Small intestine (tissue), 7 donors: ENCODE measurements at regions not wholly inside any gene's neighbourhood (a gene's known extent, or its start where the extent isn't known, plus 50 kb on each side); places are given as distances from the start of the nearest gene placed in this dataset.
"Not testable (repeated sequence)": the region's sequence is repeated elsewhere in the genome, so short reads cannot be mapped to it uniquely, and the experiment has no call there.

Experiments
- DNase-seq, 2 donors: peaks; one replicate each; pipeline versions ENCODE4 v3.0.0 to v3.0.0-alpha.2; 2013
- FAIRE-seq: peaks from 2 replicates; lab custom pipeline; 2012; peaks lifted over from hg19 to GRCh38; lab: Jason Lieb, UNC
- H3K27ac ChIP-seq, 3 donors: one replicate each; pipeline ENCODE4 v1.5.1; 2013; ENCODE audit warnings: low read length in 2 of 3, mild to moderate bottlenecking in 2 of 3, control low read depth in 1 of 3, inconsistent platforms in 1 of 3, low read depth in 1 of 3, moderate library complexity in 1 of 3
- H3K27me3 ChIP-seq, 3 donors: one replicate each; pipeline ENCODE4 v1.6.1; 2013; ENCODE audit warnings: low read length in 3 of 3, inconsistent platforms in 1 of 3; ENCODE audit not compliant: control insufficient read depth in 3 of 3, insufficient read depth in 3 of 3
- H3K36me3 ChIP-seq, 3 donors: one replicate each; pipeline ENCODE4 v1.6.1; 2013; ENCODE audit warnings: low read length in 3 of 3, inconsistent platforms in 1 of 3, low read depth in 1 of 3, mild to moderate bottlenecking in 1 of 3, moderate library complexity in 1 of 3; ENCODE audit not compliant: control insufficient read depth in 3 of 3, insufficient read depth in 2 of 3
- H3K4me1 ChIP-seq, 3 donors: one replicate each; pipeline ENCODE4 v1.6.1; 2013; ENCODE audit warnings: low read length in 2 of 3, inconsistent platforms in 1 of 3, low read depth in 1 of 3, mild to moderate bottlenecking in 1 of 3, moderate library complexity in 1 of 3; ENCODE audit not compliant: control insufficient read depth in 3 of 3, insufficient read depth in 2 of 3
- H3K4me3 ChIP-seq, 3 donors: one replicate each; pipeline ENCODE4 v1.5.1; 2013; ENCODE audit warnings: low read length in 3 of 3, control low read depth in 1 of 3, inconsistent platforms in 1 of 3, low read depth in 1 of 3, mild to moderate bottlenecking in 1 of 3, moderate library complexity in 1 of 3
- H3K9me3 ChIP-seq, 2 donors: one replicate each; pipeline ENCODE4 v1.6.1; 2013; ENCODE audit warnings: low read depth in 1 of 2, low read length in 1 of 2; ENCODE audit not compliant: control insufficient read depth in 2 of 2, insufficient read depth in 1 of 2
- WGBS, 3 donors: extraction: QIAGEN DNeasy Blood & Tissue Kit; methylation state at CpG; one replicate each; pipeline ENCODE4 v1.1.7; 2013; 5-methylcytosine and 5-hydroxymethylcytosine counted together
- donor health status: healthy with polysubstance abuse.
- donor health status: control.
- donor health status: control.
- donor health status: Bipolar disorder and iron deficiency.
- donor health status: healthy.

DNA sequence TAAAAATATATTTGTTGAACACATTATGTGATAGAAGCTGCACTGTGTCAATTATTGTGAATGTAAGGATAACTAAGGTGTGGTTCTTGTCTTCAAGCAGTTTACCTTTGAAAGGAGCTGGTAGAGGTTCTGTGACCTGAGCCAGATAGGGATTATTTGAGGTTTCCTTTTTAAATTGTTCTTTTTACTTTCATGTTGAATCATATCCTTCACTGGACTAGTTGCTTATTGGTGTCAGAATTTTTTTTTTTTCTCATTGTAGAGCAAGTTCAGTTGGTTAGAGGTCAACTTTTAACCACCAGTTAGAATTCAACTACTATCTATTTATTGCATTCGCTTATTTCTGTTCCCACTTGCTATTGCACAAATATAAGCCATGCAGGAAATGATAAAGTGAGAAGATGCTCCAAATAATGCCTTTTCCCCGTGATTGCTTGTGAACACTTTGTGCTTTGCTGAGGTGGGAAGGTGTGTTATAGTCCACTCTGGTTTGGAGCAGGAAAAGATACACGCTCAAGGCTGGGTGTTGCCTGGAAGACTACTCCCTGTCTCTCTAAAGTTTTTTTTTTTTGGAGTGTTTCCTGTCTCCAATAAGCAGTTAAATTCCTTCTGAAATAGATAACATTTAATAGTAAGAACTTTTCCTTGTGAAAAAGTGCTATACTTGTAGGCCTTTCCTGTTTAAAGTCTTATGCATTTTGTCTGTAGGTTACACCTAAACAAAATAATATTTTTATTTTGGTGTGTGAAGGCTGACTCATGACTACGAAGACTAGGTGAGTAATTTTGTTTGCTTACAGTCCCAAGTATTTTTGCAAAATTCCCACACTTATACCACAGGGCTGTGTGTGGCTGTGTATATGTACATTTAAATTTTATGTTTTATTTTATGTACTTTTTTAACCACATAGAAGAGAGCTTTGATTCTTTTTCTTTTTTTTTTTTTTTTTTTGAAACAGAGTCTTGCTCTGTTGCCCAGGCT lies 83.8 kb upstream of the LCORL start:
- WGBS, 3 donors: 16 to 52% (median 30%) methylated on average over 4 of the region's 4 CpGs
- Histone ChIP-seq H3K27ac (peak overlapping the region in 2 of 3 donors; percentile 20 to 26), H3K27me3 (no peaks in the 10 kb centered on the region), H3K4me3 (no peak overlapping the region), H3K9me3 (no peaks in the 10 kb centered on the region), H3K36me3 (no peaks in the 10 kb centered on the region), H3K4me1 (peaks cover 6 to 41% (median 6%) of the 10 kb centered on the region in 3 donors)
- FAIRE-seq (no peak), DNase-seq (peak; percentile 26 to 56)

DNA sequence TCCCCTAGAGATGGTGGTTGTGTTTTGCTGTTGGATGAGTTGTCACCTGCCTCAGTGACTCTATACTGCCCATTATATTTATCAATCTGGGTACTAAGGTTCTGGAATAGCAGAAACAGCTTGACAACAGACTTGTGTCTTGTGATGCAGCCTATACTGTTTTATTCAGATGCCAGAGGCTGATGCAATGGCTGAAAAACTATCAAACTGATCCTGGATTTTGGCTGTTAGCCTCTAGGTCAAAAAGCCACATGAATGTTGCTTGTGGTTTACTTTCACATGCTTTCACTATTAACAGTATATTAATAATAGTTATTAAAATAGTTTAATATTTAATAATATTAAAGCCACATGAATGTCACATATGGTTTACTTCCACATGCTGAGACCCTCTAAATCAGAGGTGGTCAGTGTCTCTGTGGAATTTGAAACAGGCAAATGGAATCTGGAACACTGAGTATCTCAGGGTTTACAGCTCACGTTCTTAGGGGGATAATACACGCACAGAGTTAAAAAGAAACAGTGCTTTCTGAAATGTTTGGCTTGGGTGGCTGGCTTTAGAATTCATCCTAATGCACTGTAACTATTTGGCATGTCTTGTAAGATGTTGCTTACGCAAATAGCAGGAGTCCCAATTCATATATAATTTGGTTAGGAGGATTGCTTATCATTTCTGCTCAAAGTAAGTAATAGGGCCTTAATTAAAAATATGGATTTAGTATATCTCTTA lies 82.5 kb upstream of the LCORL start:
- 73 to 89% (median 86%) methylated on average over 3 of the region's 3 CpGs for WGBS, 3 donors
- FAIRE-seq: no peak
- no peak overlapping the region for H3K4me3 ChIP-seq

DNA sequence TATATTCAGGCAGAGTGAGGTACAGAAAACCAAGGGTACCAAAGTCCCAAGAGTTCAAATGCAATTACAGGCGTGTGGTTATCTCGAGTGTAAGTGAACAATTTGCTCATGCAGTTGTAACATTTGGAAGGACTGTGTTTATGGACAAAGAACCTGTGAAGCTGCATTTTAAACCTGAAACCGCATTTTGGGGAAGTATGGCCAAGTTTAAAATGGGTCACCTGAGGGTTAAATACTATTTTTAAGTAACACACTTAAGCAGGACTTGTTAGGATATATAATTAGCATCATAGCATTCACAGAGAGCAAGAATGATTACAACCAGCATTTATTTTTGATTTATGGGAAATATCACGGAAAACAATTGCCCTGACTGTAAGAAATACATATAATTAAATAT lies 79.1 kb upstream of the LCORL start:
- Histone ChIP-seq H3K9me3 (no peaks in the 10 kb centered on the region), H3K27me3 (no peaks in the 10 kb centered on the region), H3K36me3 (no peaks in the 10 kb centered on the region), H3K4me3 (no peak overlapping the region), H3K27ac (no peak overlapping the region), H3K4me1 (peaks cover 0 to 9% (median 0%) of the 10 kb centered on the region in 3 donors)
- DNase-seq (peak; percentile 20 to 42), FAIRE-seq (no peak)
- 20 to 53% (median 33%) methylated on average over 4 of the region's 4 CpGs for WGBS, 3 donors

More for the DNA sequence above, 82.5 kb upstream of the LCORL start:
- no peaks in the 10 kb centered on the region for H3K27me3 ChIP-seq
- H3K36me3 ChIP-seq: no peaks in the 10 kb centered on the region
- H3K27ac ChIP-seq: no peak overlapping the region
- no peaks in the 10 kb centered on the region for H3K9me3 ChIP-seq
- no peak for DNase-seq
- peaks cover 1 to 32% (median 4%) of the 10 kb centered on the region in 3 donors for H3K4me1 ChIP-seq

DNA sequence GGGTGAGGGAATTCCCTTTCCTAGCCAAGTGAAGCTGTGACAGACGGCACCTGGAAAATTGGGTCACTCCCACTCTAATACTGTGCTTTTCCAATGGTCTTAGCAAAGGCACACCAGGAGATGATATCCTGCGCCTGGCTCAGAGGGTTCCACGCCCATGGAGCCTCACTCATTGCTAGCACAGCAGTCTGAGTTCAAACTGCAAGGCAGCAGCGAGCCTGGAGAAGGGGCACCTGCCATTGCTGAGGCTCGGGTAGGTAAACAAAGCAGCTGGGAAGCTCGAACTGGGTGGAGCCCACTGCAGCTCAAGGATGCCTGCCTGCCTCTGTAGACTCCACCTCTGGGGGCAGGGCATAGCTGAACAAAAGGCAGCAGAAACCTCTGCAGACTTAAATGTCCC lies 68.9 kb upstream of the LCORL start:
- H3K4me1 ChIP-seq, H3K36me3 ChIP-seq, DNase-seq, H3K9me3 ChIP-seq, H3K27me3 ChIP-seq, H3K4me3 ChIP-seq, FAIRE-seq, H3K27ac ChIP-seq: not testable (repeated sequence)
- 19 to 55% (median 45%) methylated on average over 6 of the region's 6 CpGs for WGBS, 3 donors

DNA sequence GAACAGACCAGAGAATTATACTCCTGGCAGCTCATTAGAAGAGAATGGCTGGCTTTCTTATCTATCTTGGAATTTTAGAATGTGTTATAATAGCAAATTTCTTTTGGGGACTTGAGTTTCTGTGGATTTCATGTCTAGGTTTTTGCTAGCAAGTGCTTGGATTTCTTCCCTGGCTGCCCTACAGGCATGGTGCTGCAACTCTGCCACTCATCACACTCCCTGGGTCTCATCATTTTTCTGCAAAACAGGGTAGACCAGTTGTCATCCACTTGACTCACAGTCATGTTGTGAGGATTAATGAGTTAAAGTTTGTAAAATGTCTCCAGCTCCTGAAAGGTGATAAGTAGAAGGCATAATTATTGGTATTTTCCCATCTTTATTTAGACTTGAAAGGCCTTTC lies 60.7 kb upstream of the LCORL start:
- H3K4me1 ChIP-seq: peaks cover 0 to 2% (median 0%) of the 10 kb centered on the region in 3 donors
- DNase-seq (no peak), FAIRE-seq (no peak)
- H3K27ac ChIP-seq: no peak overlapping the region
- H3K9me3 ChIP-seq: no peaks in the 10 kb centered on the region
- no peaks in the 10 kb centered on the region for H3K27me3 ChIP-seq
- H3K36me3 ChIP-seq: no peaks in the 10 kb centered on the region
- no peak overlapping the region for H3K4me3 ChIP-seq

DNA sequence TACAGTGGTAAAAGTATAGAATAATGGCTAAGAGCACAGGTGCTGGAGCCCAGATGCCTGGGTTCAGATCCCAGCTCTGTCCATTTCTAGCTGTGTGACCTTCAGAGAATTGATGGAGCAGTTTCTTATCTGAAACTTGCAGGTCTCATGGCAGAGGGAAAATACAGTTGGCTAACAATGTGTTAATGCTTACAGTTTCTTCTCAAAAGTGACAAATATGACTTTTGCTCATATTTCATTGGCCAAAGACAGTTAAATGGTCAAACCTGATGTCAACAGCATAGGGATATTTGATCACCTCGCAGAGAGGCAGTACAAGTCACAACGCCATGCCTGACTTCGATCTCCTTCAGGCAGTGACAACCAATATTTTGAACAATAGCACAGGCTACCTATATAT lies 60.2 kb upstream of the LCORL start:
- H3K27ac ChIP-seq: no peak overlapping the region
- 86 to 92% (median 90%) methylated on average over 3 of the region's 3 CpGs for WGBS, 3 donors
- no peaks in the 10 kb centered on the region for H3K9me3 ChIP-seq
- no peak overlapping the region for H3K4me3 ChIP-seq
- H3K36me3 ChIP-seq: no peaks in the 10 kb centered on the region
- no peaks in the 10 kb centered on the region for H3K27me3 ChIP-seq
- DNase-seq: no peak
- no peak for FAIRE-seq
- peaks cover 0 to 2% (median 0%) of the 10 kb centered on the region in 3 donors for H3K4me1 ChIP-seq

DNA sequence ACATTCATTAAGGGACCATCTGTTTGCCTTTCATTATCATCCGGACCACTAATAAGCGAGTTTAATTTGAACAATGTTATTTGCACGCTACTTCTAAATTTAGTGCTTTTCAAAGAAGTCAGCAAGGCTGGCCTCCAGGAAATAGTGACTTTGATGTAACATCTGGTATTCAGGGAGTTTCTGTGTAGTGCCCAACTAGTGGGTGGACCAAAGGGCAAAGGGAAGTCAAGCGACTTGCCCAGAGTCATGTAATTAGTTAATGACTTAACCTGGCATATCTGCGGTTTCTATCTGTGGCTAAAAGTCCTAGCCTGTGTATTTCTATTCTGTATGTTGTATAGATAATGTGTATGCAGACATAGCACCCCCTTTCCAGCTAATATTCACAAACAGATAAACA lies 56.3 kb upstream of the LCORL start:
- Histone ChIP-seq H3K9me3 (no peaks in the 10 kb centered on the region), H3K36me3 (no peaks in the 10 kb centered on the region), H3K4me3 (no peak overlapping the region), H3K4me1 (peaks cover 0 to 2% (median 0%) of the 10 kb centered on the region in 3 donors), H3K27ac (no peak overlapping the region), H3K27me3 (no peaks in the 10 kb centered on the region)
- FAIRE-seq (no peak), DNase-seq (peak in 1 of 2 donors; percentile 46)
- WGBS, 3 donors: 65 to 72% (median 70%) methylated on average over 5 of the region's 5 CpGs

DNA sequence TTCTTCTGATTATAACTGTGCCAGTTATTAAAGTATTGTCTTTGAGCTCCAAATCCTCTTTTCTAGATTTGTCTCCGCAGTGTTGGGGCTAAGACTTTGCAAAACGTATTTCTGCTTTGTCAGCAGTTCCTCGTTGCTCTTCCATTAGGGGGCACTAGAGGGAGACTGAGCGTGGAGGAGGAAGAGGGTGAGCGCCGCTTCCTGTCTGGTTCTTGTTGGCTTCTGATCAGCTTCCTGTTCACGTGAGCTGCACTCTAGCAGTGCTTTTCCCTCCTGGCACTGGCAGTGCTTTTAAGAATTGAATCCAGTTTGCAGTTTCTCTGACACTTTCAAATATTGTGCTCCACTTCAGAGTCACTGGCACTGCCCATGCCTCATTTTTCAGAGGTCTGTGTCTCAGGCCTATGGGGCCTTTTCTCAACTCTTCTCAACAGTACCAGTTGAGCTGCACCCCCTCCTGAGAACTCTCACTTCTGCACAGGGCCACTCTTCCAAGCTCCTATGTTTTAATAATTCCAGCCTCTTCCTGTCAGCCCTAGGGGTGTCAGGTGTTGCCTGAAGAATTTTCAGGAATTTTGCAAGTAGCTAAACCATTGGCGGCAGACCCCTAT lies 54.4 kb upstream of the LCORL start:
- WGBS, 3 donors: 63 to 65% (median 63%) methylated on average over 8 of the region's 8 CpGs
- Histone ChIP-seq H3K4me1 (no peaks in the 10 kb centered on the region), H3K27me3 (no peaks in the 10 kb centered on the region), H3K27ac (no peak overlapping the region), H3K4me3 (no peak overlapping the region), H3K36me3 (no peaks in the 10 kb centered on the region), H3K9me3 (no peaks in the 10 kb centered on the region)
- no peak for FAIRE-seq
- DNase-seq: peak; percentile 11 to 35
